ENCODE measurements at regions not wholly inside any gene's neighbourhood (a gene's known extent, or its start where the extent isn't known, plus 50 kb on each side); places are given as distances from the start of the nearest gene placed in this dataset.

DNA sequence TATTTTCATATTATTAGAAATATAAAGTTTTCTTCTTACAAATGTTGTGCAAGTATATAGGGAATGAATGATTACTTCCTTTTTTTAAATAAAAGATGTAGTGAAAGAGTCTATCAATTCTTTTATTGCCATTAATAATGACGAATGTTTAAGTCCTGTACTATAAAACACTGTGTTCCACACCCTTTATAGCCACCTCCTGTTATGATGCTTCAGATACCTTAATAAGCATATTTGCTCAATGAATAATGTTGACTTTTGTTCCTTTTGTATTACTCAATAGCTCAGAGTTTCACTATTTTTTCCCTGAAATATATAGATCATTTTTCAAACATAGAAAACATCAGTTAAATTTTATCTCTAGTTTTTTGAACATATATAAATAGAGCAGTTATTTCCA lies 378.2 kb upstream of the THBS1 start:
- FAIRE-seq, result no peak
- Histone ChIP-seq H3K9ac (ENCODE audit: insufficient read depth, low read depth, low read length) (no peak overlapping the region), H3K79me2 (ENCODE audit: insufficient read depth, low read length) (no peaks in the 10 kb centered on the region), H3K4me3 (replicated peaks in 1 of 3; ENCODE audit: insufficient read depth in 1 of 3, low read depth in 2 of 3, low read length in 3 of 3) (no peak overlapping the region), H3K27ac (ENCODE audit: extremely low read length, insufficient read depth, low read length) (no peak overlapping the region), H4K20me1 (ENCODE audit: insufficient read depth, low read length) (no peaks in the 10 kb centered on the region), H3K4me2 (ENCODE audit: low read depth, low read length) (no peak overlapping the region), H2AFZ (ENCODE audit: low read length) (no peak overlapping the region), H3K9me3 (ENCODE audit: low read length) (no peaks in the 10 kb centered on the region), H3K36me3 (replicated peaks in 1 of 2; ENCODE audit: control insufficient read depth in 1 of 2, insufficient read depth in 2 of 2, low read length in 2 of 2) (no peaks in the 10 kb centered on the region), H3K27me3 (ENCODE audit: control insufficient read depth in 1 of 2, insufficient read depth in 2 of 2, low read length in 2 of 2) (no peaks in the 10 kb centered on the region), H3K4me1 (ENCODE audit: insufficient read depth, low read length) (peaks cover 10% of the 10 kb centered on the region)
- TF ChIP-seq MAFK (conservative IDR thresholded peaks at IDR 0.05 in 1 of 2, IDR thresholded peaks at IDR 0.05 in 1 of 2; ENCODE audit: low read length in 2 of 2), result 0 out of 4 replicates have a peak, but pooled peaks of 1 of the 2 experiments have one; percentile 22
- TF ChIP-seq MTF2 (CRISPR knock-in tag; IDR thresholded peaks at IDR 0.05; ENCODE audit: borderline replicate concordance), result no peak
- TF ChIP-seq HNF4A (CRISPR knock-in tag; IDR thresholded peaks at IDR 0.05), result no peak
- TF ChIP-seq MIXL1 (CRISPR knock-in tag; IDR thresholded peaks at IDR 0.05), result no peak
- TF ChIP-seq CEBPG (CRISPR knock-in tag; IDR thresholded peaks at IDR 0.05), result 0 out of 2 replicates have a peak, but pooled peaks have one; percentile 15
- no peak for TF ChIP-seq MATR3 (CRISPR knock-in tag; IDR thresholded peaks at IDR 0.05)
- no peak for TF ChIP-seq HOXA5 (CRISPR knock-in tag; IDR thresholded peaks at IDR 0.05)
- no peak for TF ChIP-seq ZNF549 (CRISPR knock-in tag; IDR thresholded peaks at IDR 0.05)
- no peak for TF ChIP-seq RXRB (CRISPR knock-in tag; IDR thresholded peaks at IDR 0.05; ENCODE audit: borderline replicate concordance)
- TF ChIP-seq CEBPB (IDR thresholded peaks at IDR 0.05; ENCODE audit: borderline replicate concordance, low read depth, low read length), result peak; percentile 29; the same call in 1 of the 2 replicates
- TF ChIP-seq GMEB1 (CRISPR knock-in tag; IDR thresholded peaks at IDR 0.05; ENCODE audit: borderline replicate concordance), result no peak
- no peak for TF ChIP-seq MAZ (IDR thresholded peaks at IDR 0.05; ENCODE audit: borderline replicate concordance, low read depth, low read length)
- TF ChIP-seq MAZ (CRISPR knock-in tag; IDR thresholded peaks at IDR 0.05; ENCODE audit: low read depth), result no peak
- TF ChIP-seq GATAD2A (CRISPR knock-in tag; IDR thresholded peaks at IDR 0.05), result peak; percentile 29; the same call in 1 of the 2 replicates
- no peak for TF ChIP-seq ZC3H4 (CRISPR knock-in tag; IDR thresholded peaks at IDR 0.05; ENCODE audit: borderline replicate concordance)
- in situ Hi-C loops (cut with HindIII; ENCODE audit: extremely low pct_ligation_motif_present, low pct_unique_long_range_greater_than_20kb) (no loop called here), intact Hi-C loops (cut with micrococcal nuclease; ENCODE audit: unreplicated experiment) (no loop called here)
- ATAC-seq, result no peak
- peak; percentile 21 for DNase-seq (ENCODE audit: low spot score)
- BruUV-seq (replicated peaks), result no TSS peak
- 59% methylated on average over 1 of the region's 1 CpG for WGBS (ENCODE audit: low lambda C conversion rate)
- CTCF ChIA-PET (ENCODE audit: low intra/inter-chr PET ratio, low total read pairs), result no interaction called here
- POLR2A ChIA-PET, result interaction anchor here (1.4 kb wide), 1 partner anchor 9 kb away, joined by 3 read pairs; no protein-coding TSS in a partner anchor
